NCI-H1436 (cell line): ENCODE measurements at regions not wholly inside any gene's neighbourhood (a gene's known extent, or its start where the extent isn't known, plus 50 kb on each side); places are given as distances from the start of the nearest gene placed in this dataset.

Experiments
- DNase-seq: peaks from one replicate; lab custom pipeline; 2025; lab: John Stamatoyannopoulos, UW

- DNase-seq: no peak
These were observed 370.2 kb upstream of the CCDC196 start for GRCh38 chr14:66115740-66116502.

- no peak for DNase-seq
These were observed 369.4 kb upstream of the CCDC196 start for GRCh38 chr14:66116732-66117131.

- DNase-seq: no peak
These were observed 368.6 kb upstream of the CCDC196 start for GRCh38 chr14:66117600-66117999.

GRCh38 chr14:66119606-66120231 is 366.5 kb upstream of the CCDC196 start:
- DNase-seq: no peak

- DNase-seq: no peak
These were observed 365.8 kb upstream of the CCDC196 start for GRCh38 chr14:66120402-66120801.

- DNase-seq: no peak
These were observed 364.3 kb upstream of the CCDC196 start for GRCh38 chr14:66121859-66122258.

DNA sequence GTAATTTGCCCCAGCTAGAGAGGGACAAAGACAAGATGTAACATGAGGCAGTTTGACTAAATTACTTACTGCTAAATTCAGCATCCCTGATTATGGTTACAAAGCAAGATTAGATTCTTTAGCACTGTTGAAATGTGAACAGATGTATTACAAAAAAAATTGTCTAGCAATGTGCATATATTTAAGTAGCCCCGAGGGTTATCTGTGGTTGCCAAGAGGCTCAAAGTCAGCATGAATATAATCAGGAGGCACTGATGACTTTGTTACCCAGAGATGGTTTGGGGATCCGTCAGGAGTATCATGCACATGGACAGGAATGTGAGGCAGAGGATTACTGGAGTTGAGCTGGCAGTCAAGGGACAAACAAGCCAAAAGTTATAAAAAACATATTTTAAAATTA is 356.9 kb upstream of the CCDC196 start:
- DNase-seq: no peak

DNA sequence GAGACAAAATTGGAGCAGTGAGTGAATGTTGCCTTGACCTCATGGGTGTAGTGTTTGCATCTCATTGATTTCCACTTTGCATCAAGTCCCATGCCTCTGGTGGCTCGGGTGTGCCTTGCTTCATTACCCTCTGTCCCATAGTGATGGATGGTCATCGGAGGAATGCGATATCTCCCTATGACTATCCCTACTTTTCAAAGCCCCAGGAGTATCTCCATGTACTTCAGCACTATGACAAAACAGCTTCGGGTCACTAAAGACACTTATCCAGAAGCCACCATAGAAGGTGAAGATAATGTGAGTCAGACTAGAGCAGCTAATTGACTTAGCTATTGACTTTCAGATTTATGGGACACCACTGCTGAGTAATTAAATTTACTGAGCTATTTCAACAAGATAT is 355.1 kb upstream of the CCDC196 start:
- no peak for DNase-seq

GRCh38 chr14:66133666-66134065 is 352.5 kb upstream of the CCDC196 start:
- no peak for DNase-seq

DNA sequence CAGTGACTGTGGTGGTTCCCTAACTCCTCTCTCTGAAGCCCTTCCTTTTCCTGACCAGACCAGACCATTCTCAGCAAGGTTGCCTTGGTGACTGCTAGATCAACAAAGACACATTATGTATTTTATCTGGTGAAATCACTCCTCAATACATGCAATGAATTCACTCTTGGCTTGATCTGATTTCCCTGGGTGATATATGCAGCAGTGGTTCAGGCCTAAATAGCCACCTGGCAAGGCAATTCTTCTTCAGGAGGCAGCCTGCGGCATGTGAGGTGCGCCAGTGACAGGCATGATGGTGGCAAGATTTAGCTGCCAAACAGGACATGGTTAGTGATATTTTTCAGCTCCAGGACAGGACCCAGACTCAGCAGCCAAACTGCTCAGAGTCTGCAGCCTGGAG is 350.3 kb upstream of the CCDC196 start:
- DNase-seq: no peak

DNA sequence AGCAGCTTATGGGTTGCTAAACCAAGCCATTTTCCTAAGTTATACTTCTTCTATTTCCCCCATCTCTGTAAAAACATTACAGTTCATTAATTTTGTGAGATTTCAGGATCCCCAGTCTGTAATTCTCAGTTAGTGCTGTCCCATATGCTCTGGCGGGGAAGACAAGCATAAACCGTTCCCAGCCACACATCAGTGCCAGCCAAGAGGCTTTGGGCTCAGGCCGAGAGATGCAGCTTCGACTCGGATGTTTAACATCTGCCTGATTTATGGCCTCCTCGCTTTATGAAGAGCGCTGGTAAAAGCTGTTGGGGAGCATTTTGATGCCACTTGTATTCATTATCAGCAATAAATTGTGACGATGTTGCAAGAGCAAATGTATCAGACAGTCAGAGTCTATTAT is 349.1 kb upstream of the CCDC196 start:
- DNase-seq: no peak

- no peak for DNase-seq
These were observed 346.7 kb upstream of the CCDC196 start for GRCh38 chr14:66139432-66139831.

- no peak for DNase-seq
These were observed 345.8 kb upstream of the CCDC196 start for GRCh38 chr14:66140213-66140918.

GRCh38 chr14:66140963-66141362 is 345.2 kb upstream of the CCDC196 start:
- no peak for DNase-seq

- no peak for DNase-seq
These were observed 344.4 kb upstream of the CCDC196 start for GRCh38 chr14:66141733-66142132.

- DNase-seq: no peak
These were observed 342.6 kb upstream of the CCDC196 start for GRCh38 chr14:66143387-66144112.

- DNase-seq: no peak
These were observed 333.9 kb upstream of the CCDC196 start for GRCh38 chr14:66152302-66152701.

DNA sequence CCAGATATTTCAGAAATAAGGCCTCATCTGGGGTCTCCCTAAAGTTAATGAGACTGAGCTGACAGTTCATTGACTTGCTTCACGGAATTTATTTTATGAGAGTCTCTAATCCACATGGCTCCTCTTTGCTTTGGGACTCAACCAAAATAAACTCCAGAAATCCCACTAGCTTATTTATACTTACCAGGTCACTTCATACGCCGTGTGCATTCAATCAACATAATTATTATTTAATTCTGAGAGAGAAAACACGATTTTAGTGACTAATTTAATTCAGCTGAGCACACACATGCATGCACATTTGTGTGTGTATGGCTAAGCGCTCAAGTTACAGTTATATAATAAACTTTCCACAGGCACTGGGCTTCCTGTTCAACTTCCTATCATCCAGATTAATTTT is 333.4 kb upstream of the CCDC196 start:
- DNase-seq: no peak

- DNase-seq: no peak
These were observed 323.1 kb upstream of the CCDC196 start for GRCh38 chr14:66163023-66163422.

GRCh38 chr14:66165337-66165736 is 320.8 kb upstream of the CCDC196 start:
- no peak for DNase-seq

- DNase-seq: peak; percentile 13
These were observed 311.7 kb upstream of the CCDC196 start for GRCh38 chr14:66174453-66174891.

DNA sequence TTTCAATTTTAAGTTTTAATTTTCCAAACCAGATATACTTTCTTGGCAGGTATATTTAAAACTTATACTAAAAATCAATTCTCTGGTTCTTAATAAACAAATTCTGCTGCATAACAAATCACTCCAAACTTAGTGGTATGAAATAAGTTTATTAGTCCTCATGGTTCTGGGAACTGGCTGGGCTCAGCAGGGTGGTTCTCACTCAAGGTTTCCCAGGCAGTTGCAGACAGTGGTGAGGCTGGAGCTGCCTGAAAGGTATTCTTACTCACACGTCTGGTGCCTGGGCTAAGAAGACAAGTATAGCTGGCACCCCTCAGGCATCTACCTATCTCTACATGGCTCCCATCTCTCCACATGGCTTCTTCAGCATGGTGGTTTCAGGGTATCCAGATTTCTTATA is 308.2 kb upstream of the CCDC196 start:
- DNase-seq: no peak
